Progenitor cell of endocrine pancreas (in vitro differentiated cells): ENCODE measurements at regions not wholly inside any gene's neighbourhood (a gene's known extent, or its start where the extent isn't known, plus 50 kb on each side); places are given as distances from the start of the nearest gene placed in this dataset.
"Not testable (repeated sequence)": the region's sequence is repeated elsewhere in the genome, so short reads cannot be mapped to it uniquely, and the experiment has no call there.

Source experiments
- DNase-seq: peaks from one replicate; pipeline ENCODE4 v3.0.0; 2021; ENCODE audit warnings: low spot score; ENCODE audit not compliant: unreplicated experiment
- H3K27ac Mint-ChIP-seq: 2 replicates; pipeline ENCODE4 v1.8.0; 2021; ENCODE audit warnings: mild to moderate bottlenecking, moderate library complexity, mixed read lengths
- H3K27me3 Mint-ChIP-seq: 2 replicates; pipeline ENCODE4 v1.8.0; 2021; ENCODE audit warnings: mixed read lengths
- H3K36me3 Mint-ChIP-seq: 2 replicates; pipeline ENCODE4 v1.8.0; 2022; ENCODE audit warnings: mixed read lengths; ENCODE audit not compliant: insufficient read depth
- H3K4me1 Mint-ChIP-seq: 2 replicates; pipeline ENCODE4 v1.8.0; 2021; ENCODE audit warnings: low read depth, mixed read lengths
- H3K4me3 Mint-ChIP-seq: 2 replicates; pipeline ENCODE4 v1.8.0; 2021; ENCODE audit warnings: low read depth, mild to moderate bottlenecking, moderate library complexity, mixed read lengths
- H3K9me3 Mint-ChIP-seq: 2 replicates; pipeline ENCODE4 v1.8.0; 2021; ENCODE audit warnings: low read depth, mixed read lengths
- CTCF ChIP-seq: fragments of 200-600 bp; sonication (generic); IDR thresholded peaks from one replicate; pipeline ENCODE4 v1.5.0; 2021; ENCODE audit warnings: antibody characterized with exemption, mild to moderate bottlenecking; ENCODE audit not compliant: unreplicated experiment

GRCh38 chr4:16417198-16417597, 190.9 kb upstream of the TAPT1 start:
- TF ChIP-seq CTCF = no peak
- H3K27me3 Mint-ChIP-seq = no peaks in the 10 kb centered on the region
- no peaks in the 10 kb centered on the region for H3K4me1 Mint-ChIP-seq

DNA sequence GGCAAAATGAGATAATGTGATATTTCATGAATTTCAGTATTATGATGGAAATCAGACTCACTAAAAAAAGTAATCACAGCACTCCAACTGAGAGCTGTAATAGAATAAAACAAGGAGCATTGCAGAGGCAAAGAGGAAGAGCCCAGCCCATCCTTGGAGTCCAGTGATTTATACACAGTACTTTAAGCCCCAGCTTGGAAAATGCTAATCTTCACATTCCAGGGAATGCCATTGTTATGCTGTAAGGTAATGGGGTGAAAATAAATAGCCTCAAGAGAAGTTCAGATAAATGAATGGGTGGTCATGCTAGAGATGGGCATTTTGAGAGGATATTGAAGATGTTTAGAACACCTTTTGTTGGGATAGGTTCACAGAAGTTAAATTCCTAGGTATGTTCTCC, 190.3 kb upstream of the TAPT1 start:
- TF ChIP-seq CTCF = no peak
- Mint-ChIP-seq H3K27ac (no peak overlapping the region), H3K4me3 (no peak overlapping the region), H3K9me3 (peaks cover 4% of the 10 kb centered on the region), H3K4me1 (no peaks in the 10 kb centered on the region), H3K36me3 (no peaks in the 10 kb centered on the region), H3K27me3 (no peaks in the 10 kb centered on the region)
- DNase-seq = no peak

More at GRCh38 chr4:16417198-16417597, 190.9 kb upstream of the TAPT1 start:
- no peaks in the 10 kb centered on the region for H3K36me3 Mint-ChIP-seq
- no peak overlapping the region for H3K27ac Mint-ChIP-seq
- H3K9me3 Mint-ChIP-seq = peaks cover 4% of the 10 kb centered on the region
- no peak for DNase-seq
- no peak overlapping the region for H3K4me3 Mint-ChIP-seq

DNA sequence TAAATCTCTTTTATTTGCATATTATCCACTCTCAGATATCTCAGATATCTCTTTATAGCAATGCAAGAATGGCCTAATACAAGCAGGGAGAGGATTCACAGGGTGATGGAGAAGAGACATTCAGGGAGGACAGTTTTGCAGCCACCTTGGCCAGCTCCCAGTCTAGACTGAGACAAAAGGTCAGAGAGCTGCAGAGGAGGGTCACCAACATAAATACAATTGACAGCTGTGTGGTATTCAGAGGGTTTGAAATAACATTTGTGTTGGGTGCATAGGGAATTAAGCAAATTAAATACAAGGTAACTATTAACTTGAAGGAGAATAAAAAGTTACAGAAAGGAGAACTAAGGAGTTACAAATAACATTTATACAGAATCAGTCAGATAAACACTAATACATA, 189.5 kb upstream of the TAPT1 start:
- Mint-ChIP-seq H3K4me3 (no peak overlapping the region), H3K36me3 (no peaks in the 10 kb centered on the region), H3K9me3 (peaks cover 1% of the 10 kb centered on the region), H3K4me1 (no peaks in the 10 kb centered on the region), H3K27ac (no peak overlapping the region), H3K27me3 (no peaks in the 10 kb centered on the region)
- DNase-seq = no peak
- no peak for TF ChIP-seq CTCF

GRCh38 chr4:16413814-16414555, 187.7 kb upstream of the TAPT1 start:
- Mint-ChIP-seq H3K36me3 (no peaks in the 10 kb centered on the region), H3K4me3 (no peak overlapping the region), H3K4me1 (no peaks in the 10 kb centered on the region), H3K27me3 (peaks cover 3% of the 10 kb centered on the region), H3K27ac (no peak overlapping the region), H3K9me3 (no peaks in the 10 kb centered on the region)
- DNase-seq = no peak
- no peak for TF ChIP-seq CTCF

GRCh38 chr4:16411501-16412085, 185.3 kb upstream of the TAPT1 start:
- no peak for TF ChIP-seq CTCF

GRCh38 chr4:16393216-16393615, 166.9 kb upstream of the TAPT1 start:
- not testable (repeated sequence) for H3K9me3 Mint-ChIP-seq, H3K27me3 Mint-ChIP-seq, H3K4me3 Mint-ChIP-seq, H3K36me3 Mint-ChIP-seq, DNase-seq, H3K27ac Mint-ChIP-seq, H3K4me1 Mint-ChIP-seq

More at GRCh38 chr4:16411501-16412085, 185.3 kb upstream of the TAPT1 start:
- H3K36me3 Mint-ChIP-seq = no peaks in the 10 kb centered on the region
- no peak overlapping the region for H3K27ac Mint-ChIP-seq
- DNase-seq = no peak
- H3K4me3 Mint-ChIP-seq = no peak overlapping the region
- no peaks in the 10 kb centered on the region for H3K4me1 Mint-ChIP-seq
- peaks cover 3% of the 10 kb centered on the region for H3K27me3 Mint-ChIP-seq
- H3K9me3 Mint-ChIP-seq = peaks cover 4% of the 10 kb centered on the region
